GM10248 (cell line): ENCODE measurements at regions not wholly inside any gene's neighbourhood (a gene's known extent, or its start where the extent isn't known, plus 50 kb on each side); places are given as distances from the start of the nearest gene placed in this dataset.

ENCODE experiments used
- CTCF ChIA-PET: fragments of 300-600 bp; sonication (Branson Sonifier 250); formaldehyde crosslinking; extraction: SDS; loops from one replicate; lab custom pipeline; 2021; ENCODE audit warnings: antibody characterized with exemption; lab: Yijun Ruan, JAX
- POLR2A ChIA-PET: fragments of 350-650 bp; sonication (Branson Sonifier 250); formaldehyde crosslinking; extraction: SDS; loops from one replicate; lab custom pipeline; 2020; ENCODE audit warnings: antibody characterized with exemption; lab: Yijun Ruan, JAX
- DNase-seq: peaks from one replicate; pipeline ENCODE4 v3.0.0; 2012; ENCODE audit errors: extremely low spot score
- CTCF ChIP-seq: IDR thresholded peaks from 2 replicates; pipeline ENCODE4 v1.5.1; 2012; ENCODE audit warnings: mild to moderate bottlenecking, low read depth; ENCODE audit errors: extremely low read depth, missing control alignments, control extremely low read depth

- ChIA-PET CTCF (interaction anchor here (1.0 to 1.6 kb wide), 3 partner anchors 12 to 87 kb away, joined by 3 read pairs; no protein-coding TSS in a partner anchor), POLR2A (no interaction called here)
- no peak for DNase-seq
- no peak for TF ChIP-seq CTCF
Measured at GRCh38 chr11:88448131-88448670, 110.7 kb upstream of the CTSC start.

- CTCF ChIA-PET = interaction anchor here (1.0 to 1.4 kb wide), 2 partner anchors 11 to 15 kb away, joined by 3 read pairs; no protein-coding TSS in a partner anchor
- POLR2A ChIA-PET = no interaction called here
- no peak for TF ChIP-seq CTCF
- DNase-seq = no peak
Measured at GRCh38 chr11:88447281-88447680, 109.7 kb upstream of the CTSC start.

GRCh38 chr11:88439356-88439755 is 101.8 kb upstream of the CTSC start:
- DNase-seq = no peak
- no peak for TF ChIP-seq CTCF
- ChIA-PET POLR2A (no interaction called here), CTCF (interaction anchor here (1.0 to 1.2 kb wide), 2 partner anchors 10 to 12 kb away, joined by 3 to 5 read pairs; no protein-coding TSS in a partner anchor)

GRCh38 chr11:88438721-88439120 is 101.2 kb upstream of the CTSC start:
- DNase-seq = no peak
- ChIA-PET CTCF (interaction anchor here (1.0 kb wide), 1 partner anchor 11 kb away, joined by 3 read pairs; no protein-coding TSS in a partner anchor), POLR2A (no interaction called here)
- TF ChIP-seq CTCF = no peak

- CTCF ChIA-PET = interaction anchor here (1.0 to 1.7 kb wide), 5 partner anchors 9 to 249 kb away, joined by 3 read pairs; no protein-coding TSS in a partner anchor
- POLR2A ChIA-PET = interaction anchor here (0.6 to 0.7 kb wide), 2 partner anchors 9 to 1265 kb away, joined by 3 to 10 read pairs; no protein-coding TSS in a partner anchor
- DNase-seq = peak; percentile 70
Measured at GRCh38 chr11:88435415-88435814, 97.9 kb upstream of the CTSC start.

More at GRCh38 chr11:88435415-88435814, 97.9 kb upstream of the CTSC start:
- no peak for TF ChIP-seq CTCF
